ENCODE measurements at regions not wholly inside any gene's neighbourhood (a gene's known extent, or its start where the extent isn't known, plus 50 kb on each side); places are given as distances from the start of the nearest gene placed in this dataset.

- Histone ChIP-seq H3K4me3 (ENCODE audit: low read length) (no peak overlapping the region), H3K9me3 (ENCODE audit: control insufficient read depth in 1 of 2, insufficient read depth in 1 of 2, low read length in 2 of 2) (peaks cover 0 to 4% of the 10 kb centered on the region in 2 experiments), H3K36me3 (ENCODE audit: insufficient read depth, low read length) (no peaks in the 10 kb centered on the region), H3K27me3 (ENCODE audit: control insufficient read depth in 1 of 2, insufficient read depth in 2 of 2, low read length in 2 of 2) (no peaks in the 10 kb centered on the region), H3K27ac (ENCODE audit: low read depth in 1 of 2, low read length in 2 of 2) (no peak overlapping the region), H3K4me1 (ENCODE audit: insufficient read depth, low read length) (no peaks in the 10 kb centered on the region)
- intact Hi-C loops (cut with DNase I, micrococcal nuclease) = no loop called here
- ChIA-PET CTCF (no interaction called here), POLR2A (no interaction called here)
- Mint-ChIP-seq H3K27ac (no peak overlapping the region), H3K27me3 (peaks cover 5% of the 10 kb centered on the region), H3K4me1 (ENCODE audit: low read depth) (no peaks in the 10 kb centered on the region), H3K4me3 (no peak overlapping the region), H3K36me3 (ENCODE audit: low read depth) (no peaks in the 10 kb centered on the region), H3K9me3 (peaks cover 5% of the 10 kb centered on the region)
- TF ChIP-seq CTCF (IDR thresholded peaks at IDR 0.05) = no peak
- no peak for DNase-seq
- no peak for ATAC-seq (ENCODE audit: poor library complexity)
Observed at GRCh38 chr21:14785679-14786078, 239.6 kb upstream of the SAMSN1 start.

- TF ChIP-seq CTCF (IDR thresholded peaks at IDR 0.05) = peak; percentile 71
- CTCF ChIA-PET = interaction anchor here (1.1 to 1.8 kb wide), 4 partner anchors 10 to 370 kb away, joined by 3 to 6 read pairs (median 4); no protein-coding TSS in a partner anchor
- no peaks in the 10 kb centered on the region for H3K9me3 Mint-ChIP-seq
Observed at GRCh38 chr21:14773777-14774345, 227.7 kb upstream of the SAMSN1 start.

GRCh38 chr21:14771593-14771992, 225.5 kb upstream of the SAMSN1 start:
- ATAC-seq (ENCODE audit: poor library complexity) (no peak), DNase-seq (no peak)
- no peak for TF ChIP-seq CTCF (IDR thresholded peaks at IDR 0.05)
- ChIA-PET POLR2A (no interaction called here), CTCF (no interaction called here)
- Histone ChIP-seq H3K27ac (ENCODE audit: low read depth in 1 of 2, low read length in 2 of 2) (no peak overlapping the region), H3K4me1 (ENCODE audit: insufficient read depth, low read length) (no peaks in the 10 kb centered on the region), H3K4me3 (ENCODE audit: low read length) (no peak overlapping the region), H3K36me3 (ENCODE audit: insufficient read depth, low read length) (no peaks in the 10 kb centered on the region), H3K27me3 (ENCODE audit: control insufficient read depth in 1 of 2, insufficient read depth in 2 of 2, low read length in 2 of 2) (peaks cover 4% of the 10 kb centered on the region in 2 experiments), H3K9me3 (ENCODE audit: control insufficient read depth in 1 of 2, insufficient read depth in 1 of 2, low read length in 2 of 2) (no peaks in the 10 kb centered on the region)
- H3K4me1 Mint-ChIP-seq (ENCODE audit: low read depth) = no peaks in the 10 kb centered on the region
- H3K27me3 Mint-ChIP-seq = no peaks in the 10 kb centered on the region
- no peaks in the 10 kb centered on the region for H3K36me3 Mint-ChIP-seq (ENCODE audit: low read depth)
- H3K27ac Mint-ChIP-seq = no peak overlapping the region
- H3K9me3 Mint-ChIP-seq = no peaks in the 10 kb centered on the region
- no peak overlapping the region for H3K4me3 Mint-ChIP-seq
- intact Hi-C loops (cut with DNase I, micrococcal nuclease) = loop anchor here (5.0 to 10.0 kb wide), 2 partner anchors 514 to 517 kb away; no protein-coding TSS in a partner anchor

More at GRCh38 chr21:14773777-14774345, 227.7 kb upstream of the SAMSN1 start:
- H3K4me3 ChIP-seq (ENCODE audit: low read length) = no peak overlapping the region
- peak; percentile 54 for ATAC-seq (ENCODE audit: poor library complexity)
- no peaks in the 10 kb centered on the region for H3K27me3 Mint-ChIP-seq
- H3K9me3 ChIP-seq (ENCODE audit: control insufficient read depth in 1 of 2, insufficient read depth in 1 of 2, low read length in 2 of 2) = no peaks in the 10 kb centered on the region
- H3K36me3 ChIP-seq (ENCODE audit: insufficient read depth, low read length) = no peaks in the 10 kb centered on the region
- intact Hi-C loops (cut with DNase I, micrococcal nuclease) = loop anchor here (1.0 to 10.0 kb wide), 4 partner anchors 371 to 519 kb away; no protein-coding TSS in a partner anchor
- H3K27me3 ChIP-seq (ENCODE audit: control insufficient read depth in 1 of 2, insufficient read depth in 2 of 2, low read length in 2 of 2) = peaks cover 4% of the 10 kb centered on the region in 2 experiments
- no peaks in the 10 kb centered on the region for H3K4me1 ChIP-seq (ENCODE audit: insufficient read depth, low read length)
- no peak overlapping the region for H3K27ac ChIP-seq (ENCODE audit: low read depth in 1 of 2, low read length in 2 of 2)
- H3K36me3 Mint-ChIP-seq (ENCODE audit: low read depth) = no peaks in the 10 kb centered on the region
- no peak overlapping the region for H3K4me3 Mint-ChIP-seq
- peak; percentile 25 to 70 (median 43) for DNase-seq
- H3K27ac Mint-ChIP-seq = no peak overlapping the region
- POLR2A ChIA-PET = no interaction called here
- H3K4me1 Mint-ChIP-seq (ENCODE audit: low read depth) = no peaks in the 10 kb centered on the region
